Right atrium auricular region (tissue), 2 donors: ENCODE measurements at regions not wholly inside any gene's neighbourhood (a gene's known extent, or its start where the extent isn't known, plus 50 kb on each side); places are given as distances from the start of the nearest gene placed in this dataset.

Source experiments
- DNase-seq: peaks from one replicate; pipeline ENCODE4 v3.0.0-alpha.2; 2019; ENCODE audit warnings: low spot score
- H3K27ac ChIP-seq, 2 donors: fragments of 200-600 bp; sonication (generic); 1 replicate in 1 of 2; 2 replicates in 1 of 2; pipeline ENCODE4 v1.5.1; 2016 to 2019
- H3K27me3 ChIP-seq, 2 donors: fragments of 200-600 bp; sonication (generic); one replicate each; pipeline versions ENCODE4 v1.5.1 to v1.6.0; 2017 to 2019
- H3K36me3 ChIP-seq: fragments of 200-600 bp; sonication (generic); one replicate; pipeline ENCODE4 v1.5.1; 2016
- H3K4me1 ChIP-seq, 2 donors: fragments of 200-600 bp; sonication (generic); one replicate each; pipeline versions ENCODE4 v1.5.1 to v1.6.0; 2017 to 2019
- H3K4me3 ChIP-seq, 2 donors: fragments of 200-600 bp; sonication (generic); 1 replicate in 1 of 2; 2 replicates in 1 of 2; pipeline ENCODE4 v1.5.1; 2017 to 2019; ENCODE audit warnings: mild to moderate bottlenecking in 1 of 2, moderate library complexity in 1 of 2
- H3K9me3 ChIP-seq, 2 donors: fragments of 200-600 bp; sonication (generic); one replicate each; pipeline ENCODE4 v1.5.1; 2019
- TF ChIP-seq, protein P1 (sequence below), 2 donors: fragments of 200-600 bp; sonication (generic); IDR thresholded peaks; one replicate each; pipeline ENCODE4 v1.5.1; 2019; ENCODE audit warnings: antibody characterized with exemption in 2 of 2

DNA sequence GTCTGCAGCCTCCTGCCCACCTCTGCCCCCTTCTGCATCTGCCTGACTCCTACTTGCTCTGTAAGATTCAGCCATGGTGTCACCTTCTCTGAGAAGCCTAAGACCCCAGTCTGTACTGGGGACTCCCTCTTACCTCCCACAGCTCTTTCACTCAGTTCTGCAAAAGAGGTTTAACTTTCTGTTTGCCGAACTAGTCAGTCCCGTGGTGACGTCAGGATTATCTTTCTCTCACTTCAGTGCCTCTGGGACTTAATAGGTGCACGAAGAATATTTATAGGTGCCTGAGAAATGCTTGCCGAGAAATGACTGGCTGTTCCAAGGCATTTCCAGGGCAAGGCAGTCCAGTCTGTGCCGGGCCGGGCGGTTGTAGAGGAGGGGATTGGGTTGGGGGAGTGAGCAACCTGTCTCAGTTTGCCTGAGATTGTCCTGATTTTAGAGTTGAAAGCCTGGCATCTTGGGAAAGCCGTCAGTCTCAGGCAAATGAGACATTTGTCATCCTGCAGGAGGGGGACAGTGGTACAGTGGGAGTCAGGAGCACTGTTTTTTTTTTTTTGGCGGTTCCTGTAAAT is 227.5 kb upstream of the NPVF start:
- Histone ChIP-seq H3K9me3 (no peaks in the 10 kb centered on the region), H3K36me3 (no peaks in the 10 kb centered on the region), H3K4me1 (peaks cover 0 to 27% of the 10 kb centered on the region in 2 donors), H3K27ac (peak overlapping the region in 1 of 2 donors; percentile 41), H3K27me3 (no peaks in the 10 kb centered on the region), H3K4me3 (no peak overlapping the region)
- TF ChIP-seq, protein P1, sequence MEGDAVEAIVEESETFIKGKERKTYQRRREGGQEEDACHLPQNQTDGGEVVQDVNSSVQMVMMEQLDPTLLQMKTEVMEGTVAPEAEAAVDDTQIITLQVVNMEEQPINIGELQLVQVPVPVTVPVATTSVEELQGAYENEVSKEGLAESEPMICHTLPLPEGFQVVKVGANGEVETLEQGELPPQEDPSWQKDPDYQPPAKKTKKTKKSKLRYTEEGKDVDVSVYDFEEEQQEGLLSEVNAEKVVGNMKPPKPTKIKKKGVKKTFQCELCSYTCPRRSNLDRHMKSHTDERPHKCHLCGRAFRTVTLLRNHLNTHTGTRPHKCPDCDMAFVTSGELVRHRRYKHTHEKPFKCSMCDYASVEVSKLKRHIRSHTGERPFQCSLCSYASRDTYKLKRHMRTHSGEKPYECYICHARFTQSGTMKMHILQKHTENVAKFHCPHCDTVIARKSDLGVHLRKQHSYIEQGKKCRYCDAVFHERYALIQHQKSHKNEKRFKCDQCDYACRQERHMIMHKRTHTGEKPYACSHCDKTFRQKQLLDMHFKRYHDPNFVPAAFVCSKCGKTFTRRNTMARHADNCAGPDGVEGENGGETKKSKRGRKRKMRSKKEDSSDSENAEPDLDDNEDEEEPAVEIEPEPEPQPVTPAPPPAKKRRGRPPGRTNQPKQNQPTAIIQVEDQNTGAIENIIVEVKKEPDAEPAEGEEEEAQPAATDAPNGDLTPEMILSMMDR (IDR thresholded peaks at IDR 0.05): no peak
- DNase-seq: no peak

DNA sequence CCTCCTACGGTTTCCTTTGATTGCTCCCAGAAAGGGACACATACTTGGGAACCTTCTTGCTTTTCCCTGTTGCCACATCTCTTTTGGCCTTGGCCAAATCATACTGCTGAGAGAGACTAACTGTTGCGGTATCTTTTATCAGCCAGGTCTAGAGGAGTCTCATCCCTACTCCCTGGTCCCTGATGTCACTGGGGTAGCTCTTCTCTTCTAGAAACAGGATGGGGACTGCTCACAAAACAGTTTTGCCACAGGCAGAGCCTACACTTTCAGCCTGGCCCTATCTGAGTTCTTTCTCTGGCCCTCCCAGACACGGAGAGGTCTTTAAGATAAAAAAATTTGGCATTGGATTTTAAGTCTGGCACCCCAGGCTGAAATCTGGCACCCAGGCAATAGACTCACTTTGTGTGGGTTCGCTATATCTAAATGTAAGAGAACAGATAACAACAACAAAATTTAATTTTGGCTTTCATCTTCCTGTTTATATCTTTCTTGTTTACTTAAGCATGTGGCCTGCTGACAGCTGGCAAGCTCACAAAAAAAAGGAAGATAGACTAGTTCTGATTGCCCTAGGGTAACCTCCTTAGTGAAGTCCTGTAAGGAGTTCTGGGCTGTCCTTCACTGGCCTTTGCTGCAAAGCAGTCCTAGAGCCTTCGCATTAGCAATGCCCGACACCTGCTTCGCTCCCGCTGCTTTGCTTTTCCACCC is 228.3 kb upstream of the NPVF start:
- no peaks in the 10 kb centered on the region for H3K9me3 ChIP-seq
- H3K4me1 ChIP-seq: peaks cover 0 to 28% of the 10 kb centered on the region in 2 donors
- H3K27ac ChIP-seq: peak overlapping the region; percentile 1 to 45
- no peaks in the 10 kb centered on the region for H3K36me3 ChIP-seq
- peak; percentile 61 for DNase-seq
- H3K4me3 ChIP-seq: no peak overlapping the region
- TF ChIP-seq, protein P1 (IDR thresholded peaks at IDR 0.05): no peak
- H3K27me3 ChIP-seq: no peaks in the 10 kb centered on the region

DNA sequence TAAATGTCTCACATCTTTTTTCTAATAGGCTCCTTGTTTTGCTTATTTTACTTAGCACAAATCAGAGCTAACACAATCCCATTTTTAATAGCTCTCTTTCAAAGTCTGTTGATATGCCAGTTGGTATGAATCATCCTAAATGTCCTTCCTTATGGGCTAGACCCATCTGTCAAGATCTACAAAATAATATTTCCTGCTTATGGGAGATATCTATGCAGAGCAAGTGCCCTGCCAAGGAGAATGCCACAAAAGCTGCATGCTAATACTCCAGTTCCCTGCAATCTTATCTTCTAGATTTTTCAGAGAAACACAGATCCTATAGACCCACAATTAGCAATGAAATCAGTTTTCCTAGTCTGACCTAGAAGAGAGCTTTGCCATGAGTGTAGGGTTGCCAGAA is 230.8 kb upstream of the NPVF start:
- no peaks in the 10 kb centered on the region for H3K36me3 ChIP-seq
- DNase-seq: no peak
- TF ChIP-seq, protein P1 (IDR thresholded peaks at IDR 0.05): no peak
- H3K27ac ChIP-seq: no peak overlapping the region
- peaks cover 0 to 28% of the 10 kb centered on the region in 2 donors for H3K4me1 ChIP-seq
- H3K4me3 ChIP-seq: no peak overlapping the region
- H3K27me3 ChIP-seq: no peaks in the 10 kb centered on the region
- H3K9me3 ChIP-seq: no peaks in the 10 kb centered on the region

DNA sequence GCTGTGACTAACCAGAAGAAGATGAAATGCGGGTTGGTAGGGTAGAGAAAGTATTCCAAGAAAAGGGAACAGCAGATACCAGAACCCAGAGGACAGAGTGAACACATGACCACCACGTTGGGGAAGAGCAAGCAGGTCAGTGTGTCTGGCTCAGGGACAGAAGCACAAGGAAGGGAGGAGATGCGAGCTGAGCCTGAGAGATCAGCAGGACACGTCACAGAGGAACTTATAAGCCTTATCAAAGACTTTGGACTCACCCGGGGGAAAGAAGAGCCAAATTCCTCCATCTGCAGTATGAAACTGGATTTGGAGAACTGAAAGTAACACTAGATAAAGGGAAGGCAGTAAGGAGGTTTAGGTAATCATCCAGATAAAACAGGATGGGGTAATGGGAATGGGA is 232.1 kb upstream of the NPVF start:
- H3K4me3 ChIP-seq: no peak overlapping the region
- TF ChIP-seq, protein P1 (IDR thresholded peaks at IDR 0.05): no peak
- no peaks in the 10 kb centered on the region for H3K9me3 ChIP-seq
- peaks cover 0 to 17% of the 10 kb centered on the region in 2 donors for H3K4me1 ChIP-seq
- H3K36me3 ChIP-seq: no peaks in the 10 kb centered on the region
- H3K27me3 ChIP-seq: no peaks in the 10 kb centered on the region
- DNase-seq: no peak
- no peak overlapping the region for H3K27ac ChIP-seq

DNA sequence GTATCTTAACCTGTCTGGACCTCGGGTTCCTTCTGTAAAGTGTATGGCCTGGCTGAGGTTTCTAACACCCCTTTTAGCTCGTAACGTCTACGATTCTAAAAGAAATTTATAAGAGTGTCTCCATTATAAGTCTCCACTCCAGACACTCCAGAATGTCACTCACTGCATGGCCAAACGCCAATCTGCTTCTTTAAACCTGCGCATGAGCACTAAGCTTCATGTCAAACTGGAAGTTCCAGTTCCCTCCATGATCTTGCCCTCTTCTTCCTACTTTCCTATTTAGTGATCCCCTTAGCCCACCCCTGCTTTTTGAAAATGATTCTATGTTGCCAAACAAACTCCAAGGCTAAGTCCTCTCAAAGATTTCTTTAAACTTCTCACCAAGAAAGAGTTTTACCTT is 241.4 kb upstream of the NPVF start:
- H3K36me3 ChIP-seq: no peaks in the 10 kb centered on the region
- no peak overlapping the region for H3K27ac ChIP-seq
- TF ChIP-seq, protein P1 (IDR thresholded peaks at IDR 0.05): no peak
- no peaks in the 10 kb centered on the region for H3K4me1 ChIP-seq
- H3K4me3 ChIP-seq: no peak overlapping the region
- no peaks in the 10 kb centered on the region for H3K27me3 ChIP-seq
- no peak for DNase-seq
- H3K9me3 ChIP-seq: no peaks in the 10 kb centered on the region
